HepG2 (cell line): ENCODE measurements at regions not wholly inside any gene's neighbourhood (a gene's known extent, or its start where the extent isn't known, plus 50 kb on each side); places are given as distances from the start of the nearest gene placed in this dataset.

Experiments used
- CBFB ChIP-seq: sonication (generic); formaldehyde crosslinking; IDR thresholded peaks from 2 replicates; pipeline ENCODE4 v1.4.0; 2020; ENCODE audit warnings: missing genetic modification reagents
- CTCF ChIP-seq: sonication (generic); formaldehyde crosslinking; IDR thresholded peaks from 2 replicates; pipeline ENCODE4 v1.5.0; 2020; ENCODE audit warnings: mild to moderate bottlenecking, missing genetic modification reagents, moderate library complexity
- ETV6 ChIP-seq: sonication (generic); formaldehyde crosslinking; conservative IDR thresholded peaks from 2 replicates; pipeline ENCODE4 v1.4.0; 2020; ENCODE audit warnings: missing genetic modification reagents
- EZH2 ChIP-seq: conservative IDR thresholded peaks from 2 replicates; pipeline ENCODE4 v1.6.1; 2012; ENCODE audit warnings: mild to moderate bottlenecking, low read depth, low read length, moderate library complexity
- HMGXB4 ChIP-seq, 2 experiments: sonication (generic) in 1 of 2; formaldehyde crosslinking in 1 of 2; IDR thresholded peaks; 2 replicates each; pipeline versions ENCODE4 v1.4.0 to v1.6.1; 2018 to 2020; ENCODE audit warnings: missing genetic modification reagents in 2 of 2, borderline replicate concordance in 1 of 2, low read depth in 1 of 2, mild to moderate bottlenecking in 1 of 2, missing biosample characterization in 1 of 2
- KMT2B ChIP-seq: IDR thresholded peaks from 2 replicates; pipeline ENCODE4 v1.6.1; 2016; ENCODE audit warnings: missing genetic modification reagents, missing compliant biosample characterization
- NKX3-1 ChIP-seq: sonication (generic); formaldehyde crosslinking; IDR thresholded peaks from 2 replicates; pipeline ENCODE4 v1.5.0; 2020; ENCODE audit warnings: missing genetic modification reagents
- POLR2A ChIP-seq, 2 experiments: IDR thresholded peaks; 2 replicates each; pipeline ENCODE4 v1.6.1; 2011; ENCODE audit warnings: low read depth in 2 of 2, low read length in 2 of 2, mild to moderate bottlenecking in 1 of 2, moderate library complexity in 1 of 2; ENCODE audit not compliant: insufficient read depth in 1 of 2
- RNF2 ChIP-seq: fragments of 450-650 bp; conservative IDR thresholded peaks from 2 replicates; pipeline ENCODE4 v1.6.1; 2016; ENCODE audit warnings: low read depth
- SMARCE1 ChIP-seq: fragments of 450-650 bp; IDR thresholded peaks from 2 replicates; pipeline ENCODE4 v1.6.1; 2017; ENCODE audit warnings: borderline replicate concordance
- TCF7L2 ChIP-seq: IDR thresholded peaks from 2 replicates; pipeline ENCODE4 v1.6.1; 2011; ENCODE audit warnings: mild to moderate bottlenecking, low read depth, low read length, moderate library complexity
- ZBTB33 ChIP-seq: sonication (generic); formaldehyde crosslinking; IDR thresholded peaks from 2 replicates; pipeline ENCODE4 v1.4.0; 2020; ENCODE audit warnings: missing genetic modification reagents
- ZBTB43 ChIP-seq: sonication (generic); formaldehyde crosslinking; conservative IDR thresholded peaks from 2 replicates; pipeline ENCODE4 v1.4.0; 2020; ENCODE audit warnings: missing genetic modification reagents
- ZNF274 ChIP-seq: sonication (generic); formaldehyde crosslinking; IDR thresholded peaks from 2 replicates; pipeline ENCODE4 v1.5.1; 2020; ENCODE audit warnings: mild to moderate bottlenecking, missing genetic modification reagents

GRCh38 chr13:89407357-89407756 is 1736.2 kb downstream of the SLITRK5 start:
- no peak for TF ChIP-seq TCF7L2
- no peak for TF ChIP-seq POLR2A (IDR thresholded peaks at IDR 0.05; ENCODE audit: insufficient read depth in 1 of 2, low read depth in 2 of 2, low read length in 2 of 2)
- no peak for TF ChIP-seq HMGXB4 (CRISPR knock-in tag; IDR thresholded peaks at IDR 0.05; ENCODE audit: borderline replicate concordance in 1 of 2, low read depth in 1 of 2)
- TF ChIP-seq KMT2B (CRISPR knock-in tag): no peak
- TF ChIP-seq EZH2: no peak
- TF ChIP-seq ZBTB33 (CRISPR knock-in tag): no peak
- TF ChIP-seq NKX3-1 (CRISPR knock-in tag): no peak
- TF ChIP-seq CBFB (CRISPR knock-in tag): no peak
- no peak for TF ChIP-seq CTCF
- no peak for TF ChIP-seq ZBTB43 (CRISPR knock-in tag)
- no peak for TF ChIP-seq ZNF274 (CRISPR knock-in tag)
- no peak for TF ChIP-seq RNF2
- TF ChIP-seq ETV6 (CRISPR knock-in tag): no peak
- no peak for TF ChIP-seq SMARCE1
